ENCODE measurements at regions not wholly inside any gene's neighbourhood (a gene's known extent, or its start where the extent isn't known, plus 50 kb on each side); places are given as distances from the start of the nearest gene placed in this dataset.
"Not testable (repeated sequence)": the region's sequence is repeated elsewhere in the genome, so short reads cannot be mapped to it uniquely, and the experiment has no call there.

DNA sequence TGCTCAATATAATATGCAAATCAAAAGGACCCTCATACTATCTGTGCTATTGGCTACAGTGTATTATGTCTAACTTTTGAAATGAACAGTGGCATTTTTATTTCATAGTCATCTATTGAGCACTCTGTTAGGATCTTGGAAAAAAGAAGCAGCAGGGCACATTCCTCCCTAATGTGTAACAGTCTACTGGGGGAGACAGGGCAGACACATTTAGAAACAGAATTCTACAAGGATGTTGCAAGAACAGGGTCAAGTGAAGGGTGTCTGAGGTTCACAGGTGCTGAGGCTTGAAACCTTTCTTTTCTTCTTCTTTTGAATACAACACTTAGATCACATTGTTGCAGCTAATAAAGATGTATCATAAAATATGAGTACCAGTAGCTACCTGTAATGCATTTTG lies 129.7 kb upstream of the SLC4A4 start:
- DNase-seq (ENCODE audit: low read depth in 3 of 3), result no peak

DNA sequence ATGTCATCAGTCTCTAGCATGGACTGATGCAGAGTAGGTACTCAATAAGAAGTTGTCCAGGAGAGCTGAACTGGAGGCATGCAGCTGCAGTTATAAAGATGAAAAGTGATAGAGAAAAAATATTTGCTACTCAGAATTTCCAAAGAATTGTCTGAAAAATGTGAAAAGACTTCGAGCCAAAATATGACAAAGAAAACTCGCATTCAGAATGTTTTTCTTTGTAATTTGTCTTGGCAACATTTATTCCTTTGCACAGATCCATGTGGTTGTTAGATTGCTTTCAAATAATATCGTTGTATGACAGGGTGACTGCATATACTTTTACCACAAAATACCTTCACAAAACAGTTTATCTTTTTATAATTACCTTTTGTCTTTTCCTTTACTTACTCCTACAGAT lies 128.0 kb upstream of the SLC4A4 start:
- no peak for DNase-seq (ENCODE audit: low read depth in 3 of 3)

DNA sequence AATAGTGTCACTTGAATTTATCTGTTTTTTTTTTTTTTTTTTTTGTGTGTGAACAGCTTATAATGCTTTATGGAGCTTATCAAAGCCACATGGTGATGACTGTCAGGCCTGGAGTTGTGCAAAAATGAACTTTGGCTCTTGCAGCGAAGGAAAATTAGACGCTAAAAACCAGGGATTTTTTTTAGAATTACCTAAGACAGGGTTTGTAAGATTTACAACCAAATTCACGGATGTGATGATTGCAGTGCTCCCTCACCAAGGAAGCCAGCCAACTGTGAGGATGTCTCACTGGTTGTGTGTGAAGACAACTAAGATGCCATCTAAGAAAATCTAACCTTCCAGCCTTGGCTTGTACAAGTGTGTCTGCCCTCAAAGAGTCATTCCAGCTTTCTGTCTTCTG lies 127.1 kb upstream of the SLC4A4 start:
- no peak for DNase-seq (ENCODE audit: low read depth in 3 of 3)

DNA sequence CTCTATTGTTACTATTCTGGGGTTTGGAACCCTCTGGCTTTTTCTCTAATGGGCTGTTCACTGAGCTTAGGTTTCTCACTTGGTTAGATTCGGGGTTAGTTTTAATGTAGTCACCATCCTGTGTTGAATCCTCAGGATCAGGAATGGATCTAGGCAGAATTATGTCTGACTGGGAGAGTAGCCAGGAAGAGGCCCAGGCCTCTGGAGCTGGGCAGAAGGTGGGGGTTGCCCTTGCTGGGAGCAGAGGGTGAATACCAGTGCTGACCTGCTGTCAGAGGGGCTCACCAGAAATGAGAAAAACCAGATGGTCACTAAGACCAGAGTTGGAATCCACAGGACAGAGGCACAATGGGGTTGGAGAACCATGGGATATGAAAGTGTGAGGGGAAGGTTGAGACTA lies 126.6 kb upstream of the SLC4A4 start:
- no peak for DNase-seq (ENCODE audit: low read depth in 3 of 3)

DNA sequence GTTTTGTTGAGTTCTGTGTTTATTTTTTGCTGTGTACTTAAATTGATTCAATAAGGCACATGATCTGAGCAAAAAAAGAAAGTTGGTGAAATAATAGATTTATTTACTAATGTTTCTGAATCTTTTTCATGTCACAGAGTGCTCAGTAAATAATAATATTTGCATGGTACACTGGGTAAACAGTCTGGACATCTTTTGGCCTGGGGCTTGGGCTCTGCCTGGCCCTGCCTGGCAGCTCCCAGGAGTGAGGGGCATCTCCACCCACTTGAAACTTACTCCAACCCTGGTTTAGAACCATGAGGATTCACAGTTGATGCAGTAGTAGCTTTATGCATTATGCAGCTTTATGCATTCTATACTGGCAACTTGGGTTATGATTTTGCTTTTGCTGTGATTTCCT lies 124.2 kb upstream of the SLC4A4 start:
- no peak for DNase-seq (ENCODE audit: low read depth in 3 of 3)

DNA sequence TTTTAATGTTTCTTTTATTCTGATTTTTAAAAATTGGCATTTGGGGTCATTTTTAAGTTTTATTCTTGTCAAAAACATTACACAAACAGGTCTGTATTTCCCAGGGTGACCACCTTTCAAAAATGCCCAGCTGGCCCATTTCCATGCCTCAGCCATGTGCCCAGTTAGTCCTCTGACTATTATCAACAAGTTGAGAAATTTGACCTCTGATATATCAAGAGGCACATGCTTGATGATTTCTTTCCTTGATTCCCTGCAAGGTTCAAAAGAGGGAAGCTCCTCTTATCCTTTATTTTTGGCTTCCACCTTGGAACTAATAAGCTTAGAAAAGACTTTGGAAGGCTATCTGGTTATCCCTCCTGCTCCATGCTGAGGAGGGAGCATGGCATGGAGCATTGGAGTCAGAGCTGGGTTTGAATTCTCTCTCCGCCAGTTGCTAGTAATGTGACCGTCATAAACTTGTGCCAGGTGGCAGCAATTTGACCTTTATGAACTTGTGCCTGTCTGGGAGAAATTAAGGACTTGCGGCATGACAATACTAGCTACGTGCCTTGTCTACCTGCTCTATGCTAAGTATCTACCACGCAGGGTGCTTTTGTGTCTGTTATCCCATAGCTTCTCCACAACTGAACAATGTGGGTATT lies 122.4 kb upstream of the SLC4A4 start:
- DNase-seq (ENCODE audit: low read depth in 3 of 3), result no peak

DNA sequence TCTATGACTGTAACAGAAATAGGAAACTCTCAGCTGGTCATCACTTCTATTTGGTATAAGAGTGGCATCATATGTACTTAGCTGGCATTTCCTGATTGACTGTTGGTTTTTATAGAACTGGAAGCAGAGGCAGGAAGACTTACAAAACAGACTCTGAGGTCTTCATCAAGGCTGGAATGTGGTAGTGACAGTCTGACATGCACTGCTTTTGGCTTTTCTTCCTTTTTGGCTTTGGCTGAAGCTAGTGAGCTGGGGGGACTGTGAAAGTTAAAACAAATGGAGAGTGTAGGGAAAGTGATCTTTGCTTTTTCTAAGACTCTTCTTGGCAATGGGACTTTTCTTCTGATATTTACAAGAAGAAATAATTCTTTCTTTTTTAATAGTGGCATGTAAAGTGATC lies 121.1 kb upstream of the SLC4A4 start:
- DNase-seq (ENCODE audit: low read depth in 3 of 3), result no peak

DNA sequence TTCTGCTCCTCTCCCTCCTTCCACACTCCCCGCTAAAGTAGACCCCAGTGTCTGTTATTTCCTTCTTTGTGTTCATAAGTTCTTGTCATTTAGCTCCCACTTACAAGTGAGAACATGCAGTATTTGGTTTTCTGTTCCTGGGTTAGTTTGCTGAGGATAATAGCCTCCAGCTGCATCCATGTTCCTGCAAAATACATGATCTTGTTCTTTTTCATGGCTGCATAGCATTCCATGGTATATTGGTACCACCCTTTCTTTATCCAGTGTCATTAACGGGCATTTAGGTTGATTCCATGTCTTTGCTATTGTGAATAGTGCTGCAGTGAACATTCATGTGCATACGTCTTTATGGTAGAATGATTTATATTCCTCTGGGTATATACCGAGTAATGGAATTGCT lies 118.0 kb upstream of the SLC4A4 start:
- DNase-seq (ENCODE audit: low read depth in 3 of 3), result not testable (repeated sequence)

DNA sequence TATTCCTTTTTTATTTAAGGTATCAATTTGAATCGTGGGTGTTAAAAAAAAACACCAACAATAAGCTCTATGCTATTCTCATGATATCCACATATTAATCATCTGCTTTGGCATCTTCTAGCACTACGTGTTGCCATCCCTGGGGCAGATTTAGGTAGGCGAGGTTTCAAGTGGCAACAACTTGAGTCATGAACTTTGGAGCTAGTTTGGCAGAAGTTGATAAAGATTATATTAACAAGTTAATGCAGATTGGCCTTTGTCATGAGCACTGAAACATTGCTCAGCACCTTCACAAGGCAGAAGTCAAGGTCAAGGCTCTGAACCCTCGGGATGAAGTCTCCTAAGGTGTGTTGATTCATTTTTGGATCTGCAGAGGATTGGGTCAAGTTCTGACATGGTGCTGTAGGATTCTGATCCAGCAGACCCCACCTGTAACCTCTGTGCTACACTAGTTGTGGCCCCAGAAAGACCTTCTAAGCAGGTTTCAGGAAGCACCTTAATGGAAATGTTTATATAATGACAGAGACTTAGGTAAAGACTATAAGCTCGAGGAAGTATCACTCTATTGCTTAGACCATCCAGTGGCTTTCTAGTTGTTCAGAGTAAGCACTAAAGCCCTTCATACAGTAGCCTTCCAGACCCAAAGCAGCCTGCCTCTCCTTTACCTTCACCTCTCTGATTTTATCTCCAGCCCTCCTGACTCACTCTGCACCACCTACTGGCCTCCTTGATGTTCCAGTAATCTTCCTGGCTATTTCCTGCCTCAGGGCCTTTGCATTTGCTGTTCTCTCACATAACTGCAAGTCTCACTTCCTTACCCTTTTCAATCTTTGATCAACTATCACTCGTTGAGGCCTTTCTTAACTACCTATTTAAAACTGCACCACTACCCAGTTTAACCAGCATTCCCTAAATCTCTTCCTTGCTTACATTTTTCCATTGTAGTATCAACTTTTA lies 117.0 kb upstream of the SLC4A4 start:
- no peak for DNase-seq (ENCODE audit: low read depth in 3 of 3)

DNA sequence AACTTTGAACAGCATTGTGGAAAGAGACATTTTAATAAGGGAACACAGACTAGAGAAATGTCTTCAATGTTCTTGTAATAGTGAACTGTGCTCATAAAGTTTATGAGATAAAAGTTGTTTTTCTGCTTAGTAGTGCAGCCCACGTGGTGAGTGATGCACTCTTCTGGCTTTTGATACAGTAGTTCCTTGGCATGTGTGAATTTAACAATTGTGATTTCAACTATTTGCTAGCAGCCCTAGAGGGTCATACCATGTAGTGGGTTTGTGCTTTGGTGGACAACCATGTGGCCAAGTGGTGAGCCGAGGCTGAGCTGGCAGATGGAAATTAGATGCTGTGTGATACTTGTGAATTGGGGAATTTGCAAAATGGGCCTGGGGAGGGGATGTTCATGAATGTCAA lies 116.2 kb upstream of the SLC4A4 start:
- DNase-seq (ENCODE audit: low read depth in 3 of 3), result no peak

DNA sequence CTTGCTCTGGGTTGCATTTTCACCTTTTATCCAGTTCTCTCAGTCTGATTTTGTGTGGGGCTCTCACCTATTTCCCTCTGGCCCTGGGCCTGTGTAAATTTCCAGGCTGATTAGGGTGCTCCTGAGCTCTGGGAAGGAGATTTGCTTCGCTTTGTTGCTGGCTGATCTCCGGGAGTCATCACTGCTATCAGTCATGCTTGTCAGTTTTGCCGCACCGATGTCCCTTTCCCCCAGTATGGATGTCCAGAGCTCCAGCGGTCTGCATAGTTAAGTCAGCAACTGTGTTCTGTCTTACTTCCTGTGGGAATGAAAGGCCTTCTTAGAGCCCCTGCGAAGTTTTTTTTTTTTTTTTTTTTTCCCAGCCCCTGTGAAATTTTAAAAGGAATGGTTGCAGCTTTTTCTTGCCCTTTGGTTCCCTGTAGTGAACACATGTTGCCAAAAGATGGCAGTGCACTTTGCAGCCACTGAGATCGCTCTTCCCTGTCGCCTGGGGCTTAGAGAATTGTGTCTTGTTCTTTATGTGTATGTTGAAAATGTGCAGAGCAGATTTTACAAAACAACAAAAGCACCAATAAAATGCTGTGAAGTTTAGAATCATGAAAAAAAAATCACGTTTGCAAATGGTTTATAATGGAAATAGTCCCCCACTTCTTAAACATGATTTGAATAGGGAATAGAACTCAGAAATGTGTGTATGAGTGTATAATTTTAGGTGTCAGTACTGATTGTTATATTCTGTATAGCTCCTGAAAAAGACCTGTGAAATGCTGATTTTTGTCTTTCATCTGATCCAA lies 109.1 kb upstream of the SLC4A4 start:
- no peak for DNase-seq (ENCODE audit: low read depth in 3 of 3)

DNA sequence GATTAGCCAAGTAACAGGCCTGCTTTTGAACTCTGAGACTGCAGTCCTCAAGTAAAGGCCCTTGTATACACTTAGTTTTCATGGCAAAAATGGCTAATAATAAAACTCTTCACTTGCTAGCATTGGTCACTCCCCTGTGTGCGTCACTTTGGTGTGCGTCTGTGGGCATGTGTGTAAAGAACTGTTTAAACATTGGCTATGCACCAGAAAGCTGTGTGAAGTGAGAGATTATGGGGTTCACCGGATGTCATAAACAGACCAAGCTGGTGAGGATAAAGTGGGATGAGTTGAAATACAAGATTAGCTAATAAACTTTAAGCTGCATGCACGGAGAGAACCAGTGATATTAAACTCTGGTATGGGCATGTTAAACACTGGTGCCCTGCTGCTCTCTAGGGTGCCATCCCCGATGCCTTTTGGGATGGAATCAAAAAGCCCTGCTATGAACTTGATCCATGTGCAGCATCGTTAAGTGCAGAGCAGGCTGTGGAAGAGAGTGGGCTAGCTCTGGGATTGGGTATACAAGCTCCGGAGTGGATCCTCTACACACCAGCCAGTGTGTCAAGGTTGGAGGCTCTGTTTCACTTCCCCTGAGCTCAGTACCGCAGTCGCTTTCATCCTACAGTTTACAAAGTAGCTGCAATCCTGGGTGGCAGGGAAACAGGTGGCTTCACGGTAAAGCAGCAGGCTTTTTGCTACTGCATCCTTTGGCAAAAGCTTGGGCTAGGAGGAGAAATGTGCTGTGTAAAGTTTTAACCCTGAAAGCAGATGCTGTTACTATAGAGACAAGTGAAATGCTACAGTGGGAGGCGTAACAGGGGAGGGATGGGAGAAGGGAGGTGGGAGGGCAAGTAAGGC lies 108.3 kb upstream of the SLC4A4 start:
- no peak for DNase-seq (ENCODE audit: low read depth in 3 of 3)

DNA sequence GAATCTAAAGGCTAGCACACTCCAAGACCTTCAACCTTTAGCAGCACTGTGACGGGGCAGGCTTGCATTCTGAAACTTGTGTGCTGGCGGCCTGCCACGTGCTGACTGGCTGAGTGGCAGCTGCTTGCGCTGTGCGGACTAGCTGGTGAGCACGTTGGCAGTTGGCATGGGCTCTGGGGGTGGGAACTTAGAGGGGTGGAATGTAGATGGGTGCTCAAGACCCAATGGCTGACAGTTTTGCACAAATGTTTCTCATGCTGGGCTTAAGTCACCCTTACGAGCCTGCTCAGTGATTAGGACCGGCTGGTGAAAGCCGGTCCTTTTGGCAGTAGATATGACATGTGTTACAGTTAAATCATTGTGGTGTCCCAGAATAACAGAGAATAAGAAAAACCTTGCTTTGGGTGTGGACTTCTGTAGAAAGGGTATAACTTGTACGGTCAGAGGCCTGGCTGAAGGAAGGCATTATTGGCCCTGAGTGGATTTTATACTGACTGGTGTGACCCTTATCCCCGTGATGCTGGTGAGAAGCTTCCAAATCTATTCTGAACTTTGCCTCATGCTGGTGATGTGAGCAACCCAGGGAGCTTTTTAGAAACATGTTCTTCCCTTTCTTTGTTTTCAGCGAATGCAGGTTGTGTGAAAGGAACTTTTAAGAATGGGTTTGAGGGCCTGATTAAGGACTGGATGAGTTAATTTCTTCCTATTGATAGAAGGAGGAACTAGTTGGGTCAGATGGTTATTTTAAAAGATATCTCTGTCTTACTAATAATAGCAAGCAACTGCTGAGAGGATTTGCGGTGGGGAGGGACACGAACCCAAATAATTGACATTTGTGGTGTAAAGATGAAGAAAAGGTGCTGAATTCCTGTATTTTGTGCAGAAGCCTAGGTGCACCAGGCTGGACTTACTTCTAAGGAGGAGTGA lies 107.4 kb upstream of the SLC4A4 start:
- DNase-seq (ENCODE audit: low read depth in 3 of 3), result no peak

DNA sequence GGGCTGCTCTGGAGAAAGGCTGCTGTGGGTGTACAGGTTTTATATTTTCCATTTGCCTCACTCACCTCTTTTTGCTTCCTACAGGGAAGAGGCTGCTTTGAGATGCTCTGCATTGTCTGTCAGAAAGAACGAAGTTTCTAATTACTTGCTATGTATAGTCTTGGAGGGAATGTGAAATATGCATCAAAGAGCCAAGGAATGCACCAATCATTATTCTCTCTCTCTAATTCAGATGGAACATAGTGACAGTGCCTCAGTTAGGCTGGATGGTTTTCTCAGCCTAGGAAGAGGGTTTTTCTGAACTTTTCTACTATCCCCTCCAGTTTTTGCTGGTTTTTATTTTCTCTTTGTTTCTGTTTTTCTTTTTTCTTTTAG lies 106.8 kb upstream of the SLC4A4 start:
- DNase-seq (ENCODE audit: low read depth in 3 of 3), result no peak

DNA sequence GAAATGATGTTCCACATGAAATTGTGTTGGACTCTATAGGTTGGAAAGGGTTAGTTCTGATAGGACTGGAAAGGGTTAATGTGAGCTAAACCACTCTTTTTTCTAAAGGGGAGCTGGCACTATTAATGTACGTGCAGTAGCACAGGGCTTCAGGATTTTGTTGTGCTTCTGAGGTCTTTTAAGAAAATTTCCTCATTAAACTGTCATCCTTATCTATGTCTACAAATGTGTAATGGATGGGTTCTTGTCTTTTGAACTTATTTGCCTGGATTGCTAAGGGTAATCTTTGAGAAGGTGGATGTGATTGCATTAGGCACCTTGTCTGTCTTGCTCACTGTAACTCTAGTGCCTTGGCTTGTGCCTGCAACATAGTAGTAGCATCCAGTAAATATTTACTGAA lies 106.0 kb upstream of the SLC4A4 start:
- DNase-seq (ENCODE audit: low read depth in 3 of 3), result no peak

DNA sequence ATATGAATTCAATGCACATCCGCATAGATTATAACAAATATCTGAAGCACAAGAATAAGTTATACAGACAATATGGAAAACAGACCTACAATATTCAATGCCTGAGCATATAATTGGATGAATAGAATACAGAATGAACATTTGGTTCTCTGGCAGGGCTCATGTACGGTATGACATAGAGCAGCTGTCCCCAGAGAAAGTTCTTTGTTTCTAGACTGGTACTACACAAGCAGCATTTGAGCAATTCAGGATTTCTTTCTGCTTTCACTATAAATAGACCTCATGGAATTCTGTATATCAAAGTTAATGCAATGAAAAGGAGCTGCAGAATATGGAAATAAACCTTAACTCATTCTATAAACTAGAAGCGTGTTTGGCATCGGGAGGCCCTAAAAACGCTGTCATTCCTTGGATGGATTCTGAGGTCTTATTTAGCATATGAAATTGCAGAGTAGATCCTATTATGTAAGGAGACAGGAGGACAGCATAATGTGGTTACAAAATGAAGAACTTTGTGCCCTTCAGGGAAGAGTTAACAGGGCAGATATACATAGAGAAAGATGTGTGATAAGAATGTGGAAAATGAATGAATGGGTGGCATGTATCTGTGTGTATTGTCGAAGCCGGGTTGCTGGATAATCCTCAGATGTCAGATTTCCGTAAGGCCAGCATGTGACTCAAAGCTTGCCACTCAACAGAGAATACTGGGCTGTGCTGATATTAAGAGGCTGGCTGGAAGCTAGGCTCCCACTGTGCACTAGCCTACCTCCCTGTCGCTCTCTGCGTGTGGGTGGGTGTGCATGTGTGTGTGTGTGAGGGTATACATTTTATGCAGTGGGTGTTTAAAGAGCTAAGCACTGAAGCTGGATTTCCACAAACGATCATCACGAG lies 103.3 kb upstream of the SLC4A4 start:
- no peak for DNase-seq (ENCODE audit: low read depth in 3 of 3)

DNA sequence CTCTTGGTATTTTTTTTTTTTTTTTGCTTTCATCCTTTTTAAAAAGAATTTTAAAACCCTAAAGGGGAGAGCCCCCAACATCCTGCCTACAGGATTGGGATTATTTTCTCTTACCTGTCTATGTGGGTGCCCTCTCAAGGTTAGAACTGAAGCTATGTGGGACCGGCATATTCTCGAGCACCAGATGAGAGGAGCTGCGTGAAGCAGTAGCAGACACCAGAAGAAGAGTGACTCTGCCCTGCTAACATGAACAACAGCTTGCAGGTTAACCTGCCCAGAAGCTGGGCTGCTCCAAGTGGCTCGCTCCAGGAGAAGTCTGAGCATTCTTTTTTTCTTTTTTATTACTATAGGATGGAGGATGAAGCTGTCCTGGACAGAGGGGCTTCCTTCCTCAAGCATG lies 102.6 kb upstream of the SLC4A4 start:
- no peak for DNase-seq (ENCODE audit: low read depth in 3 of 3)

DNA sequence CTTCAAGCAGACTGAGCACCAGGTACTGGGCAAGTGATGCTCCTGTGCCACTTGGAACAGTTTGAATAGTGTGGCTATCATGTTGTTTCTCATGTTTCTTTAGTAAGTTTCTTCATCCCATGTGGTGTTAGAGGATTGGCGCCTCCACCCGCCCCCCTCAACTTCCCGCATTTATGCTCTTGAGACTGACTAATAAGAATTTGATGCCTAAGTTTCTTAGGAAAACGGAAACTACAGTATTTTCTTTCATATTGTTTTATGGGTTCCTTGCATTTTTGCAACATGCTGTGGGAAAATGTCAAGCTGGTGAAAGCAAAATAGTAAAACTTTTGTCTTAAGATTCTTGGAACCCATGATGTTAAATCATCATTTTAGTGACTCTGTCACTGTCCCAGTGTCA lies 101.2 kb upstream of the SLC4A4 start:
- no peak for DNase-seq (ENCODE audit: low read depth in 3 of 3)

DNA sequence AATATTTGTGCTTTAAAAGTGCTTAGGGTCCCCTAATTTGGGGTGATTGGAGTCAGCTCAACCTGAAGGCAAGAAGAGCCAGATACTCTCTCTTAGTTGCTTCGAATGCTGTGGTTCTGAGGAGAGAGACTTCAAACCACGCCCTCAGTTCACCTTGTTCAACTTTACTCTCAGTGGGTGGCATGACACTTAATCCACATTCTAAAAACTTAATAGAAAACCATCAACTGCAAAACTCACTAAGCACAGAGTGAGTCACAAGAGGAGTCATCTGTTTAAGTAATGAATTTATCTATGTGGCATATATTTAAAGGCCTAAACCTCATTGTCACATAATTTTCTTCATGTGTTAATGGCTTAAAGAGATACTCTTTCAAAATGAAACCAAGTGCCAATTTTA lies 99.5 kb upstream of the SLC4A4 start:
- no peak for DNase-seq (ENCODE audit: low read depth in 3 of 3)

DNA sequence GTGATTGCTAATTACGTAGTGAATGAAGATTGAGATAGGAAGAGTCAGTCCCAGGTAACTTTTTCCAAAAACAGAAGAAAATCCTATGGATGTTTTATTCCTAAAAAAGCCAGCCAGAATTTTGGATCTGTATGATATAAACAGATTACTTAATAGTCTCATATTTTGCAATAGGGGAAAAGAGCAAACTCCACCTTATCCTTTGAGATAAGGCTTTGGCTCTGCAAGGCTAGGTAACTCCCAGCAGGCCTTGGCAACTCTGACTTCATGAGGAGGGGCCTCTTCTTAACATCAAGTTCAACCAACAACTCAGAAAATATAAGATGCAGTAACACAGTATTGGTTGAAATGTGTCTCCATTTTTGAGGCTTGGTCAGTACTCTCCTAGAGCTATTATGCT lies 98.7 kb upstream of the SLC4A4 start:
- DNase-seq (ENCODE audit: low read depth in 3 of 3), result no peak
